IPS DF 6.9 (cell line): ENCODE measurements at regions not wholly inside any gene's neighbourhood (a gene's known extent, or its start where the extent isn't known, plus 50 kb on each side); places are given as distances from the start of the nearest gene placed in this dataset.
"Not testable (repeated sequence)": the region's sequence is repeated elsewhere in the genome, so short reads cannot be mapped to it uniquely, and the experiment has no call there.

Source experiments
- DNase-seq: peaks from one replicate; pipeline ENCODE4 v3.0.0-alpha.2; 2013; ENCODE audit warnings: low read depth, low spot score
- H3K27ac ChIP-seq: one replicate; pipeline ENCODE4 v1.5.1; 2013; ENCODE audit warnings: low read length, control low read depth
- H3K27me3 ChIP-seq: 2 replicates; pipeline ENCODE4 v1.6.1; 2013; ENCODE audit warnings: mild to moderate bottlenecking, low read length; ENCODE audit not compliant: control insufficient read depth, insufficient read depth
- H3K36me3 ChIP-seq: 2 replicates; pipeline ENCODE4 v1.6.1; 2013; ENCODE audit warnings: low read length; ENCODE audit not compliant: control insufficient read depth, insufficient read depth
- H3K4me1 ChIP-seq: 2 replicates; pipeline ENCODE4 v1.6.1; 2013; ENCODE audit warnings: low read length; ENCODE audit not compliant: control insufficient read depth, insufficient read depth
- H3K4me3 ChIP-seq: 2 replicates; pipeline ENCODE4 v1.5.1; 2013; ENCODE audit warnings: mild to moderate bottlenecking, low read length
- H3K9me3 ChIP-seq: 2 replicates; pipeline ENCODE4 v1.6.1; 2013; ENCODE audit warnings: low read length, inconsistent platforms; ENCODE audit not compliant: control insufficient read depth, insufficient read depth
- WGBS: extraction: QIAGEN DNeasy Blood & Tissue Kit; methylation state at CpG from one replicate; pipeline ENCODE4 v1.1.7; 2013; ENCODE audit warnings: mixed read lengths, missing lambda C conversion rate; ENCODE audit not compliant: insufficient read length, insufficient coverage; 5-methylcytosine and 5-hydroxymethylcytosine counted together

DNA sequence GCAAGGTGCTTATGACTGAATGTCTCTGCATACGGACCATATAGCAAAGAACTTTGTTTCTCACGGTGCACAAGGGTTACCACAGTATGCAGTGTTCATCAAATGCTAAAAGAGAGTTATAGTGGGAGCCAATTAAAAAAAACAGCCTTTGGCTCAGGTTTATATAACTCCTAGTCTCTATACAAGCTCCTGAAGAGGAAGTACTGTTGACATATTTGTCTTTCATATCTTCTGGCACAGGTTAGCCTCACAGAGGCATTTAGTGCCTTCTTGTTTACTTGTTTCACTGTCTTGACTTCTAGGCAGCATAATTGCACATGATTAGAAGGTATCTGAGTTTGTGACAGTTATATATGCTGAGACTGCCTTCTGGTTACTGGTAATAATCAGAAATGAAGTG is 158.8 kb upstream of the FAM47C start:
- WGBS = no CpG with 5 or more reads among the region's 2 CpGs
- Histone ChIP-seq H3K27me3 (no peaks in the 10 kb centered on the region), H3K4me1 (no peaks in the 10 kb centered on the region), H3K36me3 (no peaks in the 10 kb centered on the region), H3K27ac (no peak overlapping the region), H3K4me3 (no peak overlapping the region), H3K9me3 (no peaks in the 10 kb centered on the region)
- no peak for DNase-seq

DNA sequence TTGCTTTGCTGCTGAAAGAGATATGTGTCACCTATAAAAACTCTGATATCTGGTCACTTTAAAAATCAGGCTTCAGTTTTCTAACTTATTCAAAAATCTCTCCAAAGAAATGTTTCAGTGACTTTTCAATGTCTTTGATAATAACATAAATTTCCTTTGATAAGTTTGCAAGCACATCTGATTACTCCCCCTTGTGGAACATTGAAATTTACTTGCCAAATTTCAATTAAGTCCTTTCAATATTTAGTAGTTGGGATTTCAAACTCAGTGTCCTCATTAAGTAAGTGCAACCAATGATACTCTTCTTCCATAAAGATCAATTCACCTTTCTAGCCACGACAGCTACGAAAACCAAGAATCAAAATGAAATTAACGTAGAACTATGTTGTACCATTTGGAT is 151.3 kb upstream of the FAM47C start:
- no peak for DNase-seq
- Histone ChIP-seq H3K4me3 (no peak overlapping the region), H3K9me3 (no peaks in the 10 kb centered on the region), H3K27me3 (no peaks in the 10 kb centered on the region), H3K36me3 (no peaks in the 10 kb centered on the region), H3K4me1 (no peaks in the 10 kb centered on the region), H3K27ac (no peak overlapping the region)
- WGBS = no CpG with 5 or more reads among the region's 3 CpGs

DNA sequence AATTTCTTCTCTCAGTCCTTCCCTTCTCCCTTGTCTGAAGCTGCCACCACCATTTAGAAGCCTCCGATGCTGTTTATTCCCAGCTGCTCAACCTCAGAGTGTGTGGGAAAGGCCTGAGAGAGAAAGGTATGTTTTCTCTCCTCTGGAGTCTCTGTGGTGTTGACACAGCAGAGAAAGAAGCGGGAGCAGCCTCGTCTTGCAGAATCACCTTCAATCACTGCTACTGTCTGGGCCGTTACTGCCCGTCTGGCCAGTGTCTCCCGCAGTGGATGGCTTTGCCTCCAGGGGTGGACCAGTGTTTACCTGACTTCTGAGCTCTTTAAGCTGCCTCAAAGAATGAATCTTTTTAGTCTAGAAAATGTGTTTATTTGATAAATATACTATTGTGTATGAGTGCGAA is 148.9 kb upstream of the FAM47C start:
- no CpG with 5 or more reads among the region's 7 CpGs for WGBS
- Histone ChIP-seq H3K9me3 (no peaks in the 10 kb centered on the region), H3K27ac (no peak overlapping the region), H3K4me3 (no peak overlapping the region), H3K36me3 (no peaks in the 10 kb centered on the region), H3K4me1 (no peaks in the 10 kb centered on the region), H3K27me3 (no peaks in the 10 kb centered on the region)
- DNase-seq = no peak

DNA sequence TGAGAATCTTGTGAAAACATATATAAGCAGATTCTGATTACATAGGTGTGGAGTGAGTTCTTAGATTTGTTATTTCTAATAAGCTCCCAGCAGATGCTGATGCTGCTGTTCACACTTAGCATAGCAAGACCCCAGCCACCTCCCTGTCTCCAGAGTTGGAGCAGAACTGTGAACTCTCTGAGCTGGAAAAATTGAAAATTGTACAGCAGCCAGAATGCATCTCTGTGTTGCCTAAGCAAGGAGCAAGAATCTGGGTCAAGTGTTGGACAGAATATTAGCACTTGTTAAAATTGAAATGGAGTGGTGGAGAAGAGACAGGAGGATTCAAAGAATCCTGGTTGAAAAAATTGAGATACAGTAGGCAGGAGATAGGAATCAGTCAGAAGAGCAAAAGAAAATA is 146.6 kb upstream of the FAM47C start:
- no peak overlapping the region for H3K4me3 ChIP-seq
- no peaks in the 10 kb centered on the region for H3K9me3 ChIP-seq
- H3K27ac ChIP-seq = no peak overlapping the region
- H3K27me3 ChIP-seq = no peaks in the 10 kb centered on the region
- no peak for DNase-seq
- no peaks in the 10 kb centered on the region for H3K4me1 ChIP-seq
- H3K36me3 ChIP-seq = no peaks in the 10 kb centered on the region

DNA sequence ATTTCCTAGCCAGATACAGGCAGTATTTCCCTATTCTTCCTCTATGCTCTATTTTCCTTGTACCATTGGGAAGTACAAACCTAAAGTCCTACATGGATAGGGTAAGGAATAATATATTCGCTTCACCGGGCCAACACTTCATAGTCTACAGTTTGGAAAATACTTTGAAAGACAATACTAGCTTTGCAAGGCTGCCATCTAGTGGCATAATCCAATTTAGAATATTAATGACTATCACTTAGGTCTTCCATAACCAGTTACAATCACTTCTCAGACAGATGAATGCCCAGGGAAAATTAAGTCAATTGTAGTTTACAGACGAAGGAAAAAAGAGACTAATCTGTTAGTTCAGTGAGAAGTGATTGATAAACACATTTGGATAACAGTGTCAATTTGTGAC is 141.0 kb upstream of the FAM47C start:
- Histone ChIP-seq H3K4me1 (no peaks in the 10 kb centered on the region), H3K27me3 (no peaks in the 10 kb centered on the region), H3K4me3 (no peak overlapping the region), H3K9me3 (no peaks in the 10 kb centered on the region), H3K36me3 (no peaks in the 10 kb centered on the region), H3K27ac (no peak overlapping the region)
- no CpG with 5 or more reads among the region's 3 CpGs for WGBS
- no peak for DNase-seq

DNA sequence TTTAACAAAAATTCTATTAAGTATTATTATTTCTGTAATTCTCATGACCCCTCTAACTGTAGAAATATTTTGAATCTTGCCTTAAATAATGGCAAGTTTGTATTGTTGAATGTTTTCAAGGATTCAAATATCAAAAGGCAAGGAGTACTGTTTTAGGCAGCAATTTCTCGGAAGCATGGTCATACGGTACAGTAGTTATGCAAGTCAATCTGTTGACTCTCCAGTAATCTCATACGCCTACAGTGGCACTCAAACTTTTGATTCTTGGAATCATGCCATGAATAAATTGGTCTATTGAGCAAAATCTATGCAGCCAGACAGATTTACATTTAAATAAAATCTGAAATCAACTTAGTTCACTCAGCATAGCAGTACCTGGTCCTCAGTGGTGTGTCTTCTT is 139.6 kb upstream of the FAM47C start:
- Histone ChIP-seq H3K36me3 (no peaks in the 10 kb centered on the region), H3K27me3 (no peaks in the 10 kb centered on the region), H3K9me3 (no peaks in the 10 kb centered on the region), H3K4me3 (no peak overlapping the region), H3K4me1 (no peaks in the 10 kb centered on the region), H3K27ac (no peak overlapping the region)
- DNase-seq = no peak
- WGBS = no CpG with 5 or more reads among the region's 3 CpGs

DNA sequence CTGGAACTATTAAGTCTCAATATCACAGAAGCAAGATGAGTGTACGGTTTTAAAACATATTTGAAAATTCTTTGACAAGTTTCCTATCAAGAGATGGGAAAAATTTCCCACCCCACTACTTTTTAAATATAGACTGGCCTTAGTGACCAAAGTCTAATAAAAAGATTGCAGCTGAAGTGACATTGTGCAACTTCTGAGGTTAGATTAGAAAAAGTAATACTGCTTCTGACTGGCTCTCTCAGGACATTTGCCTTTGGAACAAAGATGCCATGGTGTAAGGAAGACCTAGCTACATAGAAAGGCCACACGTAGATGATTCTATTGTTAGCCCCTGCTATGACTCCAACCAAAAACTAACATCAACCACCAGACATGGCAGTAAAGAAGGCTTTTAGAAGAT is 138.7 kb upstream of the FAM47C start:
- WGBS = no CpG with 5 or more reads among the region's 2 CpGs
- H3K36me3 ChIP-seq = no peaks in the 10 kb centered on the region
- H3K27ac ChIP-seq = no peak overlapping the region
- no peak overlapping the region for H3K4me3 ChIP-seq
- H3K27me3 ChIP-seq = no peaks in the 10 kb centered on the region
- H3K9me3 ChIP-seq = no peaks in the 10 kb centered on the region
- no peak for DNase-seq
- no peaks in the 10 kb centered on the region for H3K4me1 ChIP-seq

DNA sequence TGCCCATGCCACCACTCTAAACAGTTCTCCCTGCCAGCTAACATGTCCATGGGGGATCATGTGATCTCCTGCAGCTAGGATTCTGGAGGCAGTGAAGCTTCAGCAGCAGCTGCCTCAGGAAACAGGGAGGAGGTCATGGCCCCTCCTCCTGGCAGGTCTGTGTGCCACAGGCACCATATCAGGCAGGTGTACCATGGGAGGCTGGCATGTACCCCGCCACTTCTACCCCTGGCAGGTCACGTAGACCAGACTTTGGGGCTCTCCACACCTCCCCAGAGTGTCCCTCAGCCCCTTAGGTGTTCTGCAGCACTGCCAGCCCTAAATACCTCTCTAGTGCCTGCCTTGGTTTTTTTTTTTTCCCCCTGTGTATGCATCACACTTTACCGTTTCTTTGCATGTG is 110.5 kb upstream of the FAM47C start:
- H3K27ac ChIP-seq = no peak overlapping the region
- H3K27me3 ChIP-seq = no peaks in the 10 kb centered on the region
- H3K36me3 ChIP-seq = no peaks in the 10 kb centered on the region
- no peak for DNase-seq
- H3K9me3 ChIP-seq = no peaks in the 10 kb centered on the region
- no CpG with 5 or more reads among the region's 3 CpGs for WGBS
- no peak overlapping the region for H3K4me3 ChIP-seq
- H3K4me1 ChIP-seq = no peaks in the 10 kb centered on the region; the same call in 1 of the 2 replicates

DNA sequence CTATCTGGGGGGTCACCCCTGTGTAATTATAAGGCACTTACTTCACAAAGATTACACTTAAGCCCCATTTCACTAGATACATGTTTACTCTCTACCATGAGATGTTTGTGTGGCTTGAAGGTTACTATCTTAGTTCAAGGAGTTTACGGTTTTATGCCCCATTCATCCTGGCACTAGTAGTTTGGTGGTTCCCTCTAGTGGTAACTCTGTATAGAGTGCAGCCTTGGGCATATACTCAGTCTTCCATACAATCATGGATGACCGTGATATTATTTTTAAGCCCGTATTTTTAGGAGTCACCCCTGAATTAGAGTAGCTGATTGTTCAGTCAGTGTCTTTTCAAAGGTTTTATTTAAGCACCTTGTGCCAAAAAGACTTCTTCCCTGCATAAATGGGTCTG is 109.9 kb upstream of the FAM47C start:
- no peaks in the 10 kb centered on the region for H3K36me3 ChIP-seq
- no peaks in the 10 kb centered on the region; the same call in 1 of the 2 replicates for H3K4me1 ChIP-seq
- H3K9me3 ChIP-seq = no peaks in the 10 kb centered on the region
- no peak overlapping the region for H3K4me3 ChIP-seq
- DNase-seq = no peak
- WGBS = no CpG with 5 or more reads among the region's 3 CpGs
- H3K27me3 ChIP-seq = no peaks in the 10 kb centered on the region
- H3K27ac ChIP-seq = no peak overlapping the region

DNA sequence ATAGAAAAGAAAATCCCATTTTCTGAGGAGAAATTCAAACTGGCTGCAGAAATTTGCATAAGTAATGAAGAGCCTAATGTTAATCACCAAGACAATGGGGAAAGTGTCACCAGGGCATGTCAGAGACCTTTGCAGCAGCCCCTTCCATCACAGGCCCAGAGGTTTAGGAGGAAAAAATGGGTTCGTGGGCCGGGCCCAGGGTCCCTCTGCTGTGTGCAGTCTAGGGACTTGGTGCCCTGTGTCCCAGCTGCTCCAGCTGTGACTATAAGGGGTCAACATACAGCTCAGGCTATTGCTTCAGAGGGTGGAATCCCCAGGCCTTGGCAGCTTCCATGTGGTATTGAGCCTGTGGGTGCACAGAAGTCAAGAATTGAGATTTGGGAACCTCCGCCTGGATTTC is 103.6 kb upstream of the FAM47C start:
- not testable (repeated sequence) for H3K27ac ChIP-seq, H3K4me1 ChIP-seq, H3K9me3 ChIP-seq, DNase-seq, H3K27me3 ChIP-seq, H3K4me3 ChIP-seq, H3K36me3 ChIP-seq
- no CpG with 5 or more reads among the region's 3 CpGs for WGBS

DNA sequence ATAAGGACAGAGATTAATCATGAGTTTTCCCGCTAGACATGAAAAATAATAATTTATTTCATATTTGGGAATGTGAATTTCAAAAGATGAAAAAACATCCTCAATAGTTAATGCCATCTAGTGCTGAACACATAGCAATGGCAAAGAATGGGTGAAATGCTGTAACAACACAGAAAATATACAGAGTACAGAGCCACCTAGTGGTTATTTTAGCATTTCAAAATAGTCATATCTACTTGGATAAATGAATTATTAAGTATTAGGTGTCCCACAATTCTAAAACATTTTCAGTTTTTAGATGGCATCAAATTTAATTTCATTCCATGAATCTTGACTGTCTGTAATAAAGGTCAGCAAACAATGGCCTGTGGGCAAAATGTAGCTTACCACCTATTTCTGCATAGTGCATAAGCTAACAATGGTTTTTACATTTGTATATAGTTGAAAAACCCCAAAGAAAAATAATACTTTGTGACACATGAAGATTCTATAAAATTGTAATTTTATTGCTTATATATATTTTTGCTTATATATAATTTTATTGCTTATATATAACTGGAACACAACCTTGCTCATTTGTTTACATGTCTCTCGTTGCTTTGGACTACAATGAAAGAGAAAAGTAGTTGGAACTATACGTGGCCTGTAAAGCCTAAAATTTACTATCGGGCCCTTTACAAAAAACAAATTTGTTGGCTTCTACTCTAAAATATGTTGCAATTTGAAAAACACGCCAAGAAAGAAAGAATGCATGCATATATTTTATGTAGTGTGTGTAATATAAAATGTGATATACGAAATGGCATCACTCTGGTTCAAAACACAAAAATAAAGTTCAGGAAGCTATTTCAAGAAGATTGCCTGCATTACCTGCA is 99.1 kb upstream of the FAM47C start:
- WGBS = no CpG with 5 or more reads among the region's 6 CpGs
- Histone ChIP-seq H3K4me3 (no peak overlapping the region), H3K27me3 (no peaks in the 10 kb centered on the region), H3K9me3 (no peaks in the 10 kb centered on the region), H3K4me1 (no peaks in the 10 kb centered on the region), H3K27ac (no peak overlapping the region), H3K36me3 (no peaks in the 10 kb centered on the region)
- DNase-seq = no peak
